Endothelial cell (in vitro differentiated cells): ENCODE measurements at regions not wholly inside any gene's neighbourhood (a gene's known extent, or its start where the extent isn't known, plus 50 kb on each side); places are given as distances from the start of the nearest gene placed in this dataset.

Source experiments
- DNase-seq: peaks from one replicate; pipeline ENCODE4 v3.0.0; 2021; ENCODE audit warnings: low spot score
- H3K27ac Mint-ChIP-seq: one replicate; pipeline ENCODE4 v1.8.0; 2021; ENCODE audit warnings: mixed read lengths, inconsistent platforms; ENCODE audit not compliant: unreplicated experiment
- H3K27me3 Mint-ChIP-seq: one replicate; pipeline ENCODE4 v1.8.0; 2021; ENCODE audit warnings: mild to moderate bottlenecking, moderate library complexity, mixed read lengths, inconsistent platforms; ENCODE audit not compliant: unreplicated experiment
- H3K36me3 Mint-ChIP-seq: one replicate; pipeline ENCODE4 v1.8.0; 2021; ENCODE audit warnings: mild to moderate bottlenecking, low read depth, mixed read lengths, inconsistent platforms; ENCODE audit not compliant: unreplicated experiment
- H3K4me1 Mint-ChIP-seq: one replicate; pipeline ENCODE4 v1.8.0; 2021; ENCODE audit warnings: mild to moderate bottlenecking, mixed read lengths, inconsistent platforms; ENCODE audit not compliant: unreplicated experiment
- H3K4me3 Mint-ChIP-seq: one replicate; pipeline ENCODE4 v1.8.0; 2021; ENCODE audit warnings: mild to moderate bottlenecking, mixed read lengths, inconsistent platforms; ENCODE audit not compliant: unreplicated experiment
- H3K9me3 Mint-ChIP-seq: one replicate; pipeline ENCODE4 v1.8.0; 2021; ENCODE audit warnings: mixed read lengths, inconsistent platforms; ENCODE audit not compliant: unreplicated experiment
- CTCF ChIP-seq: fragments of 200-600 bp; sonication (generic); IDR thresholded peaks from one replicate; pipeline ENCODE4 v1.5.0; 2021; ENCODE audit warnings: antibody characterized with exemption; ENCODE audit not compliant: unreplicated experiment

- Mint-ChIP-seq H3K4me3 (no peak overlapping the region), H3K4me1 (peaks cover 10% of the 10 kb centered on the region), H3K27ac (peak overlapping the region; percentile 17), H3K9me3 (peaks cover 4% of the 10 kb centered on the region), H3K27me3 (no peaks in the 10 kb centered on the region), H3K36me3 (no peaks in the 10 kb centered on the region)
- no peak for TF ChIP-seq CTCF
- peak; percentile 7 for DNase-seq
These were observed 206.4 kb upstream of the ZKSCAN2 start for GRCh38 chr16:25464058-25464457.

- Mint-ChIP-seq H3K4me1 (no peaks in the 10 kb centered on the region), H3K36me3 (no peaks in the 10 kb centered on the region), H3K27me3 (no peaks in the 10 kb centered on the region), H3K27ac (no peak overlapping the region), H3K4me3 (no peak overlapping the region), H3K9me3 (peaks cover 4% of the 10 kb centered on the region)
- no peak for DNase-seq
- TF ChIP-seq CTCF = no peak
These were observed 192.2 kb upstream of the ZKSCAN2 start for GRCh38 chr16:25449802-25450201.

- Mint-ChIP-seq H3K4me1 (no peaks in the 10 kb centered on the region), H3K27ac (no peak overlapping the region), H3K27me3 (no peaks in the 10 kb centered on the region), H3K4me3 (no peak overlapping the region), H3K36me3 (no peaks in the 10 kb centered on the region), H3K9me3 (peaks cover 2% of the 10 kb centered on the region)
- no peak for TF ChIP-seq CTCF
- no peak for DNase-seq
These were observed 186.3 kb upstream of the ZKSCAN2 start for GRCh38 chr16:25443994-25444393.

GRCh38 chr16:25434064-25434463, 176.4 kb upstream of the ZKSCAN2 start:
- no peak for TF ChIP-seq CTCF
- Mint-ChIP-seq H3K4me1 (peaks cover 2% of the 10 kb centered on the region), H3K27me3 (peaks cover 2% of the 10 kb centered on the region), H3K36me3 (peaks cover 4% of the 10 kb centered on the region), H3K9me3 (peaks cover 7% of the 10 kb centered on the region), H3K27ac (no peak overlapping the region), H3K4me3 (no peak overlapping the region)
- DNase-seq = no peak

- H3K27ac Mint-ChIP-seq = no peak overlapping the region
- TF ChIP-seq CTCF = no peak
- DNase-seq = no peak
- no peak overlapping the region for H3K4me3 Mint-ChIP-seq
- peaks cover 8% of the 10 kb centered on the region for H3K9me3 Mint-ChIP-seq
- H3K4me1 Mint-ChIP-seq = peaks cover 2% of the 10 kb centered on the region
- H3K36me3 Mint-ChIP-seq = peaks cover 4% of the 10 kb centered on the region
- peaks cover 2% of the 10 kb centered on the region for H3K27me3 Mint-ChIP-seq
These were observed 175.7 kb upstream of the ZKSCAN2 start for GRCh38 chr16:25433388-25433787.
